GM06990 (cell line): ENCODE measurements at regions not wholly inside any gene's neighbourhood (a gene's known extent, or its start where the extent isn't known, plus 50 kb on each side); places are given as distances from the start of the nearest gene placed in this dataset.

Source experiments
- DNase-seq: peaks from one replicate; pipeline ENCODE4 v3.0.0-alpha.2; 2011; ENCODE audit not compliant: insufficient read length; ENCODE audit errors: extremely low read depth
- H3K27me3 ChIP-seq: replicated peaks from 2 replicates; pipeline ENCODE4 v1.6.0; 2011; ENCODE audit warnings: low read length; ENCODE audit not compliant: control insufficient read depth, insufficient read depth
- H3K36me3 ChIP-seq: 2 replicates; pipeline ENCODE4 v1.5.1; 2011; ENCODE audit warnings: low read length; ENCODE audit not compliant: control insufficient read depth, insufficient read depth
- H3K4me3 ChIP-seq: replicated peaks from 2 replicates; pipeline ENCODE4 v1.5.1; 2011; ENCODE audit warnings: low read depth, mild to moderate bottlenecking, control low read depth, low read length
- CTCF ChIP-seq: IDR thresholded peaks from 2 replicates; pipeline ENCODE4 v1.5.1; 2011; ENCODE audit warnings: low read length, control low read depth, mild to moderate bottlenecking, inconsistent platforms; ENCODE audit not compliant: insufficient read depth, poor library complexity, severe bottlenecking

GRCh38 chr1:101652484-101652883 is 344.2 kb downstream of the OLFM3 start:
- no peak for TF ChIP-seq CTCF
- no peak for DNase-seq

GRCh38 chr1:101653482-101653946 is 343.2 kb downstream of the OLFM3 start:
- peak; percentile 39 for TF ChIP-seq CTCF

More at GRCh38 chr1:101652484-101652883, 344.2 kb downstream of the OLFM3 start:
- Histone ChIP-seq H3K36me3 (no peaks in the 10 kb centered on the region), H3K27me3 (no peaks in the 10 kb centered on the region; the same call in 1 of the 2 replicates), H3K4me3 (no peak overlapping the region)

GRCh38 chr1:101664726-101665125 is 332.0 kb downstream of the OLFM3 start:
- no peak overlapping the region for H3K4me3 ChIP-seq
- H3K36me3 ChIP-seq = no peaks in the 10 kb centered on the region
- DNase-seq = no peak
- no peaks in the 10 kb centered on the region for H3K27me3 ChIP-seq
- TF ChIP-seq CTCF = no peak

More at GRCh38 chr1:101653482-101653946, 343.2 kb downstream of the OLFM3 start:
- DNase-seq = no peak
- H3K36me3 ChIP-seq = no peaks in the 10 kb centered on the region
- H3K4me3 ChIP-seq = no peak overlapping the region
- H3K27me3 ChIP-seq = no peaks in the 10 kb centered on the region; the same call in 1 of the 2 replicates

GRCh38 chr1:101667761-101668160 is 329.0 kb downstream of the OLFM3 start:
- Histone ChIP-seq H3K36me3 (no peaks in the 10 kb centered on the region), H3K27me3 (no peaks in the 10 kb centered on the region), H3K4me3 (no peak overlapping the region)
- TF ChIP-seq CTCF = no peak
- DNase-seq = no peak

GRCh38 chr1:101683136-101683535 is 313.6 kb downstream of the OLFM3 start:
- TF ChIP-seq CTCF = no peak
- Histone ChIP-seq H3K4me3 (no peak overlapping the region), H3K27me3 (no peaks in the 10 kb centered on the region)

GRCh38 chr1:101683561-101683960 is 313.2 kb downstream of the OLFM3 start:
- DNase-seq = no peak
- Histone ChIP-seq H3K36me3 (no peaks in the 10 kb centered on the region), H3K27me3 (no peaks in the 10 kb centered on the region), H3K4me3 (no peak overlapping the region)
- TF ChIP-seq CTCF = no peak

More at GRCh38 chr1:101683136-101683535, 313.6 kb downstream of the OLFM3 start:
- H3K36me3 ChIP-seq = no peaks in the 10 kb centered on the region
- no peak for DNase-seq
